Neural cell (in vitro differentiated cells): ENCODE measurements at regions not wholly inside any gene's neighbourhood (a gene's known extent, or its start where the extent isn't known, plus 50 kb on each side); places are given as distances from the start of the nearest gene placed in this dataset.

Experiments
- EZH2 ChIP-seq: fragments of 200-600, 300-800 bp; shearing (Covaris generic), sonication (generic); IDR thresholded peaks from 2 replicates; pipeline ENCODE4 v1.6.1; 2014; ENCODE audit warnings: antibody characterized with exemption, low read length, borderline replicate concordance, mild to moderate bottlenecking; ENCODE audit not compliant: insufficient read depth, poor library complexity, severe bottlenecking
- POLR2AphosphoS5 ChIP-seq: IDR thresholded peaks from 2 replicates; pipeline ENCODE4 v1.6.1; 2012
- RAD21 ChIP-seq: fragments of 450-650 bp; conservative IDR thresholded peaks from 2 replicates; pipeline ENCODE4 v1.6.1; 2014; ENCODE audit warnings: antibody characterized with exemption, mild to moderate bottlenecking, moderate library complexity
- TAF1 ChIP-seq: IDR thresholded peaks from 2 replicates; pipeline ENCODE4 v1.6.1; 2012; ENCODE audit warnings: low read depth
- TF ChIP-seq, protein P1 (sequence below): fragments of 450-650 bp; IDR thresholded peaks from 2 replicates; pipeline ENCODE4 v1.5.1; 2014; ENCODE audit warnings: antibody characterized with exemption, mild to moderate bottlenecking, moderate library complexity; ENCODE audit not compliant: poor library complexity, severe bottlenecking

DNA sequence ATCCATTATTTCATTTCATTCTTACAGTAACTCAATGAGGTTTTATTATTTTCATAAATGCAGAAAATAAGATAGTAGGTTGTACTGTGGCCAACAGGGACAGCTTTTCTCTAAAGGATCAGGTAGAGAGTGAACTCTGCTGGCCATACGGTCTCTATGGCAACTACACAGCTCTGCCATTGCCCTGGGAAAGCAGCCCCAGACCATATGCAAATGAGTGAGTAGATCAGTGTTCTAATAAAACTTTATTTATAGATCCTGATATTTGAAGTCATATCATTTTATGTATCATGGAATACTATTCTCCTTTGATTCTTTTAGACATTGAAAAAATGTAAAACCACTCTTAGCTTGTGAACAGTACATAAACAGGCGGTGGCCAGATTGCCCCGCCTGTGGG, 192.5 kb upstream of the RREB1 start:
- TF ChIP-seq EZH2 (no peak), POLR2AphosphoS5 (no peak), TAF1 (no peak), RAD21 (no peak)
- TF ChIP-seq, protein P1, sequence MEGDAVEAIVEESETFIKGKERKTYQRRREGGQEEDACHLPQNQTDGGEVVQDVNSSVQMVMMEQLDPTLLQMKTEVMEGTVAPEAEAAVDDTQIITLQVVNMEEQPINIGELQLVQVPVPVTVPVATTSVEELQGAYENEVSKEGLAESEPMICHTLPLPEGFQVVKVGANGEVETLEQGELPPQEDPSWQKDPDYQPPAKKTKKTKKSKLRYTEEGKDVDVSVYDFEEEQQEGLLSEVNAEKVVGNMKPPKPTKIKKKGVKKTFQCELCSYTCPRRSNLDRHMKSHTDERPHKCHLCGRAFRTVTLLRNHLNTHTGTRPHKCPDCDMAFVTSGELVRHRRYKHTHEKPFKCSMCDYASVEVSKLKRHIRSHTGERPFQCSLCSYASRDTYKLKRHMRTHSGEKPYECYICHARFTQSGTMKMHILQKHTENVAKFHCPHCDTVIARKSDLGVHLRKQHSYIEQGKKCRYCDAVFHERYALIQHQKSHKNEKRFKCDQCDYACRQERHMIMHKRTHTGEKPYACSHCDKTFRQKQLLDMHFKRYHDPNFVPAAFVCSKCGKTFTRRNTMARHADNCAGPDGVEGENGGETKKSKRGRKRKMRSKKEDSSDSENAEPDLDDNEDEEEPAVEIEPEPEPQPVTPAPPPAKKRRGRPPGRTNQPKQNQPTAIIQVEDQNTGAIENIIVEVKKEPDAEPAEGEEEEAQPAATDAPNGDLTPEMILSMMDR: no peak
